ENCODE measurements at regions not wholly inside any gene's neighbourhood (a gene's known extent, or its start where the extent isn't known, plus 50 kb on each side); places are given as distances from the start of the nearest gene placed in this dataset.
"Not testable (repeated sequence)": the region's sequence is repeated elsewhere in the genome, so short reads cannot be mapped to it uniquely, and the experiment has no call there.

DNA sequence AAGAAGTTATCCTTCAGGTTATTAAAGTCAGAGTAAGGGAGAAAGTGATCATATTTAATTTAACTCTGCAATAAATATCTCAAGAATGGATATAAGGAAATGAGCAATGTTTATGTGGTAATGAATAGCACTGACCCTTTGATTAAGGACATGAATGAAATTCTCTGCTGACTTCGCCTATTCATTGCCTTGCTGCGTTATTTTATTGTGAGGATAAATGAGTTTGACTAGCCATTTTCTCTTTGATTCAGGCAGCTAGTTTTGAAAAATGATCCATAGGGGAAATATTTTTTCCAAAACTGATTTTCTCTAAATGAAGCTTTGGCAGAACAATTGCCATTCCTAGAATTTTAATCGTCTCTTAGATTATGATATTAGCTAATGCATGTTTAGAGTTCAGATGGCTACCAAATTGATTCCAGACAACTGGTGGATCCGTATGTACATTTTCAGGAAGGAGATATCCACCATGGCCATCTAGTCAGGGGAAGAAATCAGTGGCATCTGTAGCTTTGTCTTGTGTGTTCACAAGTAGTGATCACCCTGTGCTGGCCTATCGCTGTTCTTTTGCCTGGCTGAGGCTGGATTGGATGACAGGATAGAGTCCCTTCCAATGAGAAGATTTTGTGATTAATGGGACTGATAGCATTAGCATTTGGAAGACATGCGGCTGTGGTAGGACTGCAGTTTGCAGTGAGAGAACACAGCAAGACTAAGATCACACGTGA lies 302.3 kb upstream of the RGS6 start:
- peak; percentile 51 for DNase-seq (ENCODE audit: low read depth)
- H3K4me3 ChIP-seq (ENCODE audit: low read depth, low read length), result no peak overlapping the region
- TF ChIP-seq, protein P1, sequence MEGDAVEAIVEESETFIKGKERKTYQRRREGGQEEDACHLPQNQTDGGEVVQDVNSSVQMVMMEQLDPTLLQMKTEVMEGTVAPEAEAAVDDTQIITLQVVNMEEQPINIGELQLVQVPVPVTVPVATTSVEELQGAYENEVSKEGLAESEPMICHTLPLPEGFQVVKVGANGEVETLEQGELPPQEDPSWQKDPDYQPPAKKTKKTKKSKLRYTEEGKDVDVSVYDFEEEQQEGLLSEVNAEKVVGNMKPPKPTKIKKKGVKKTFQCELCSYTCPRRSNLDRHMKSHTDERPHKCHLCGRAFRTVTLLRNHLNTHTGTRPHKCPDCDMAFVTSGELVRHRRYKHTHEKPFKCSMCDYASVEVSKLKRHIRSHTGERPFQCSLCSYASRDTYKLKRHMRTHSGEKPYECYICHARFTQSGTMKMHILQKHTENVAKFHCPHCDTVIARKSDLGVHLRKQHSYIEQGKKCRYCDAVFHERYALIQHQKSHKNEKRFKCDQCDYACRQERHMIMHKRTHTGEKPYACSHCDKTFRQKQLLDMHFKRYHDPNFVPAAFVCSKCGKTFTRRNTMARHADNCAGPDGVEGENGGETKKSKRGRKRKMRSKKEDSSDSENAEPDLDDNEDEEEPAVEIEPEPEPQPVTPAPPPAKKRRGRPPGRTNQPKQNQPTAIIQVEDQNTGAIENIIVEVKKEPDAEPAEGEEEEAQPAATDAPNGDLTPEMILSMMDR (conservative IDR thresholded peaks at IDR 0.05; ENCODE audit: low read depth, low read length), result no peak

DNA sequence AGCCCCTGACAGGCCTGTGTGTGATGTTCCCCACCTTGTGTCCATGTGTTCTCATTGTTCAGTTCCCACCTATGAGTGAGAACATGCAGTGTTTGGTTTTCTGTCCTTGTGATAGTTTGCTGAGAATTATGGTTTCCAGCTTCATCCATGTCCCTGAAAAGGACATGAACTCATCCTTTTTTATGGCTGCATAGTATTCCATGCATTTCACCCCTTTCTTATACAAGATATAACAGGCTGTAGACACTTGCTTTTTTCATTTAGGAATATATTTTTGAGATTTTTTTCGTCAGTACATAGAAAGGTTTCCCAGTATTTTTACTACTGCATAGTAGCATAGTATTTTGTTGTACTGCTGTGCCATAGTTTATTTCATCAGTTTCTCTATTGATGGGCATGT lies 301.2 kb upstream of the RGS6 start:
- not testable (repeated sequence) for DNase-seq (ENCODE audit: low read depth); H3K4me3 ChIP-seq (ENCODE audit: low read depth, low read length)

DNA sequence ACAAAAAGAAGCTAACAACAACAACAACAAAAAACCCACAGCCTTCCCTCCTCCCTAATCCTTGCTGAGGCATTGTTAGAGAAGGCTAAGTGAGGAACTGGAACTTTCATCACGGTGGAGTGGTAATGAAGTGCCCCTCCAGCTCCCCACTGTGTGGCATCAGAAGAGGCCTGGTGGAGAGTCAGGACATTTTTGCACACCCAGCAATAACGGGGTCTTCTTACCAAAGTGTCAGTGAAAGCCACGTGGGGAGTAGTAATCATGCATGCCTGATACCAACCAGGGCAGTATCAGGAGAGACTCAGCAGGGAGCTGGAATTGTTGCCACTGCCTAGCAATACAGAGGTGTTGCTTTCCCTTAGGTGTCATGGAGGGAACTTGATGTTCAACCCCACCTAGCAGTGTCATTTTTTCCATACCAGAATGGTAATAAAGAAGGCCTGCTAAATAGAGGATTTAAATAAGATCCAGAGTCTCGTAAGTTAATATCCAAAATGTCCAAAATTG lies 299.7 kb upstream of the RGS6 start:
- TF ChIP-seq, protein P1 (conservative IDR thresholded peaks at IDR 0.05; ENCODE audit: low read depth, low read length), result no peak
- DNase-seq (ENCODE audit: low read depth), result no peak
- H3K4me3 ChIP-seq (ENCODE audit: low read depth, low read length), result no peak overlapping the region

DNA sequence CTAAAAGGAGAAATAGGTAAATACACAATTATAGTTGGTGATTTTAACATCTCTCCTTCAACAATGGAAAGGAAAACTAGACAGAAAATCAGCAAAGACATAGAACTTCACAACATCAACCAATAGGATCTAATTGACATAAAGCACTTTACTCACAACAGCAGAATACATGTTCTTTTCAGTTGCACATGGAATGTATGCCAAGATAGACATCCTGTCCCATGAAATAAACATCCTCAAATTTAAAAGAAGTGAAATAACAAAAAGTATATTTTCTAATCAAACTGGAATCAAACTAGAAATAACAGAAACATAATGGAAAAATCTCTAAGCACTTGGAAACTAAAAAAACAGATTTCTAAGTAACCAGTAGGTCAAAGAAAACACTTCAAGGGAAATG lies 296.2 kb upstream of the RGS6 start:
- H3K4me3 ChIP-seq (ENCODE audit: low read depth, low read length), result no peak overlapping the region
- TF ChIP-seq, protein P1 (conservative IDR thresholded peaks at IDR 0.05; ENCODE audit: low read depth, low read length), result no peak
- DNase-seq (ENCODE audit: low read depth), result no peak

DNA sequence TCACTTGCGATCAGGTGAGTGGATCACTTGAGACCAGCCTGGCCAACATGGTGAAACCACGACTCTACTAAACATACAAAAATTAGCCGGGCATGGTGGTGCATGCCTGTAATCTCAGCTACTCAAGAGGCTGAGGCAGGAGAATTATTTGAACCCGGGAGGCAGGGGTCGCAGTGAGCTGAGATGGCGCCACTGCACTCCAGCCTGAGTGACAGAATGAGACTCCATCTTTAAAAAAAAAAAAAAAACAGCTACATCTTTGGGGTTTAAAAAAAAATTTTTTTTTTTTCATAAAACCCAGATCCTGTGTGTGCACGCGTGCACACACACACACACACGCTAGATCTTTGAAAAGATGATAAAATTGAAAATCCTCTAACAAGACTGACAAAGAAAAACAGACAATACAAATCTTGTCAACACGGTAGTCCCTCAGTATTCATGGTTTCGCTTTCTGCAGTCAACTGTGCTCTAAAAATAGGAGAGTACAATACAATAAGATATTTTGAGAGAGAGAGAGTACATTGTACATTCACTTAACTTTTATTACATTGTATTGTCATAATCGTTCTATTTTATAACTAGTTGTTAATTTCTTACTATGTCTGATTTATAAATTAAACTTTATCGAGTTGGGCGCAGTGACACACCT lies 295.3 kb upstream of the RGS6 start:
- TF ChIP-seq, protein P1 (conservative IDR thresholded peaks at IDR 0.05; ENCODE audit: low read depth, low read length), result no peak
- no peak for DNase-seq (ENCODE audit: low read depth)
- no peak overlapping the region for H3K4me3 ChIP-seq (ENCODE audit: low read depth, low read length)

DNA sequence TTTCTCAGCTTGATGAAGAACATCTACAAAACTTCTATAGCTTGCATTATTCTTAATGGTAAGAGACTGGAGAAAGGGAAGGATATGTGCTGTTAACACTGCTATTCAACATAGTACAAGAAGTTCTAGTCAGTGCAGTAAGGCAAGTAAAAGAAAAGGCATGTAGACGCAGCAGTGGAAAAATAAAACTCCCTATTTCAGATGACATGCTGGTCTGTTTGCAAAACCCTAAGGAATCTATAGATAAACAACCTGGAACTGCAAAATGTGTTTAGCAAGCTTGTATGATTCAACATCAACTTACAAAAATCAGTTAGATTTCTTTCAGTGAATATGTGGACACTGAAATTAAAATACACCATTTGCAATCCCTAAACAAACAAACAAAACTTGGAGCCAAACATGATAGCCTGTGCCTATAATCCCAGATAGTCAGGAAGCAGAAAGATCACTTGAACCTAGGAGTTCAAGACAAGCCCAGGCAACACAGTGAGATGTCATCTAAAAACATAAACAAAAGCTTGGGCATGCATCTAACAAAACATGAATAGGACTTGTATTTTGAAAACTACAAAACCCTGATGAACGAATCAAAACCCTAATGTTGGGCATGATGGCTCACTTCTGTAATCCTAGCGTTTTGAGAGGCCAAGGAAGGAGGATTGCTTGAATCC lies 293.6 kb upstream of the RGS6 start:
- no peak overlapping the region for H3K4me3 ChIP-seq (ENCODE audit: low read depth, low read length)
- TF ChIP-seq, protein P1 (conservative IDR thresholded peaks at IDR 0.05; ENCODE audit: low read depth, low read length), result no peak
- peak; percentile 83 for DNase-seq (ENCODE audit: low read depth)

DNA sequence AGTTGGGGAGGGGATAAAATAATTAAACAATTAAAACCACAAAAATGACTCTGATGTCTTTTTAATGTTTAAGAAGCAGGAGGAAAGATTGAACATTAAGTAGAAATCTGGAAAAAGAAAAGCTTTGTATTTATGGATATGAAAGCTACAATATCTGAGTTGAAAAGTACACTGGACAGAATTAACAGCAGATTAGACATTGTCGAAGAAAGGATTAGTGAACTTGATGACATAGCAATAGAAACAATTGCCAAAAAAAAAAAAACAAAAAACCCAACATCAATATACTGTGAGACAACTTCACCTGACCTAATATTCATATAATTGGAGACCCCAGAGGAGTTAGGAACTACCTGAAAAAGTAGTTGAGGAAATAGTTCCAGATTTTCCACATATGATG lies 289.5 kb upstream of the RGS6 start:
- DNase-seq (ENCODE audit: low read depth), result no peak
- TF ChIP-seq, protein P1 (conservative IDR thresholded peaks at IDR 0.05; ENCODE audit: low read depth, low read length), result no peak
- no peak overlapping the region for H3K4me3 ChIP-seq (ENCODE audit: low read depth, low read length)

Data from choroid plexus epithelial cell (primary cell).